Middle frontal gyrus (tissue), 1 donor: ENCODE measurements at regions not wholly inside any gene's neighbourhood (a gene's known extent, or its start where the extent isn't known, plus 50 kb on each side); places are given as distances from the start of the nearest gene placed in this dataset.

ENCODE experiments used
- DNase-seq: peaks from one replicate; pipeline ENCODE4 v3.0.0-alpha.2; 2015; ENCODE audit warnings: low spot score; ENCODE audit errors: extremely low spot score

GRCh38 chr13:100870898-100871297, 196.3 kb upstream of the TMTC4 start:
- no peak for DNase-seq

GRCh38 chr13:100860866-100861265, 186.3 kb upstream of the TMTC4 start:
- no peak for DNase-seq

- no peak for DNase-seq
Observed at GRCh38 chr13:100859861-100860260, 185.3 kb upstream of the TMTC4 start.

- DNase-seq, result no peak
Observed at GRCh38 chr13:100855151-100855550, 180.6 kb upstream of the TMTC4 start.

- no peak for DNase-seq
Observed at GRCh38 chr13:100854006-100854405, 179.4 kb upstream of the TMTC4 start.

GRCh38 chr13:100853434-100853833, 178.8 kb upstream of the TMTC4 start:
- no peak for DNase-seq

GRCh38 chr13:100852146-100852545, 177.6 kb upstream of the TMTC4 start:
- DNase-seq, result no peak

GRCh38 chr13:100848304-100848703, 173.7 kb upstream of the TMTC4 start:
- no peak for DNase-seq

- DNase-seq, result no peak
Observed at GRCh38 chr13:100845128-100845757, 170.6 kb upstream of the TMTC4 start.

GRCh38 chr13:100842136-100842535, 167.5 kb upstream of the TMTC4 start:
- DNase-seq, result no peak

- no peak for DNase-seq
Observed at GRCh38 chr13:100838387-100838786, 163.8 kb upstream of the TMTC4 start.

- DNase-seq, result no peak
Observed at GRCh38 chr13:100837631-100838030, 163.0 kb upstream of the TMTC4 start.

GRCh38 chr13:100836711-100837110, 162.1 kb upstream of the TMTC4 start:
- no peak for DNase-seq

- no peak for DNase-seq
Observed at GRCh38 chr13:100835695-100836094, 161.1 kb upstream of the TMTC4 start.

GRCh38 chr13:100833427-100833826, 158.8 kb upstream of the TMTC4 start:
- no peak for DNase-seq

- DNase-seq, result no peak
Observed at GRCh38 chr13:100828226-100828625, 153.6 kb upstream of the TMTC4 start.

GRCh38 chr13:100827489-100828176, 153.0 kb upstream of the TMTC4 start:
- DNase-seq, result no peak

- DNase-seq, result no peak
Observed at GRCh38 chr13:100826441-100826840, 151.8 kb upstream of the TMTC4 start.

- DNase-seq, result no peak
Observed at GRCh38 chr13:100825557-100825956, 151.0 kb upstream of the TMTC4 start.

GRCh38 chr13:100824366-100824765, 149.8 kb upstream of the TMTC4 start:
- DNase-seq, result no peak

GRCh38 chr13:100823448-100823847, 148.9 kb upstream of the TMTC4 start:
- DNase-seq, result no peak

GRCh38 chr13:100822871-100823443, 148.4 kb upstream of the TMTC4 start:
- no peak for DNase-seq

GRCh38 chr13:100818711-100819110, 144.1 kb upstream of the TMTC4 start:
- no peak for DNase-seq
